ENCODE measurements at regions not wholly inside any gene's neighbourhood (a gene's known extent, or its start where the extent isn't known, plus 50 kb on each side); places are given as distances from the start of the nearest gene placed in this dataset.

- in situ Hi-C loops (cut with MboI; ENCODE audit: low sequenced_read_pairs, unreplicated experiment), result no loop called here
- DNase-seq (ENCODE audit: low spot score), result no peak
- no peak for TF ChIP-seq CTCF (IDR thresholded peaks at IDR 0.05; ENCODE audit: borderline replicate concordance, control extremely low read depth, extremely low read depth, insufficient read depth, missing control alignments)
Measured at GRCh38 chr3:23709987-23710386, 95.8 kb upstream of the UBE2E1 start.

- no peak for TF ChIP-seq CTCF (IDR thresholded peaks at IDR 0.05; ENCODE audit: borderline replicate concordance, control extremely low read depth, extremely low read depth, insufficient read depth, missing control alignments)
- no peak for DNase-seq (ENCODE audit: low spot score)
- in situ Hi-C loops (cut with MboI; ENCODE audit: low sequenced_read_pairs, unreplicated experiment), result no loop called here
Measured at GRCh38 chr3:23710555-23710954, 95.2 kb upstream of the UBE2E1 start.

- no peak for TF ChIP-seq CTCF (IDR thresholded peaks at IDR 0.05; ENCODE audit: borderline replicate concordance, control extremely low read depth, extremely low read depth, insufficient read depth, missing control alignments)
- in situ Hi-C loops (cut with MboI; ENCODE audit: low sequenced_read_pairs, unreplicated experiment), result no loop called here
- no peak for DNase-seq (ENCODE audit: low spot score)
Measured at GRCh38 chr3:23711916-23712494, 93.8 kb upstream of the UBE2E1 start.

- DNase-seq (ENCODE audit: low spot score), result no peak
- no peak for TF ChIP-seq CTCF (IDR thresholded peaks at IDR 0.05; ENCODE audit: borderline replicate concordance, control extremely low read depth, extremely low read depth, insufficient read depth, missing control alignments)
- in situ Hi-C loops (cut with MboI; ENCODE audit: low sequenced_read_pairs, unreplicated experiment), result no loop called here
Measured at GRCh38 chr3:23712656-23713559, 92.8 kb upstream of the UBE2E1 start.

GRCh38 chr3:23713641-23714040 is 92.1 kb upstream of the UBE2E1 start:
- TF ChIP-seq CTCF (IDR thresholded peaks at IDR 0.05; ENCODE audit: borderline replicate concordance, control extremely low read depth, extremely low read depth, insufficient read depth, missing control alignments), result no peak
- DNase-seq (ENCODE audit: low spot score), result no peak
- in situ Hi-C loops (cut with MboI; ENCODE audit: low sequenced_read_pairs, unreplicated experiment), result no loop called here

GRCh38 chr3:23720059-23720458 is 85.7 kb upstream of the UBE2E1 start:
- no peak for TF ChIP-seq CTCF (IDR thresholded peaks at IDR 0.05; ENCODE audit: borderline replicate concordance, control extremely low read depth, extremely low read depth, insufficient read depth, missing control alignments)
- in situ Hi-C loops (cut with MboI; ENCODE audit: low sequenced_read_pairs, unreplicated experiment), result no loop called here
- DNase-seq (ENCODE audit: low spot score), result no peak

Data from GM13976 (cell line).